Naive thymus-derived CD4-positive, alpha-beta T cell (primary cell): ENCODE measurements at regions not wholly inside any gene's neighbourhood (a gene's known extent, or its start where the extent isn't known, plus 50 kb on each side); places are given as distances from the start of the nearest gene placed in this dataset.

Experiments
- ATAC-seq: fragments of 150-1000 bp; cut with Tn5 transposase; 2 replicates; pipeline ENCODE4 v1.10.0; 2021; ENCODE audit warnings: mild to moderate bottlenecking, moderate library complexity
- CTCF ChIA-PET: fragments of 350-600 bp; sonication (Branson Sonifier 250); formaldehyde crosslinking; loops from one replicate; lab custom pipeline; 2021; ENCODE audit warnings: antibody characterized with exemption; lab: Charles Lee
- POLR2A ChIA-PET: fragments of 350-600 bp; sonication (Branson Sonifier 250); formaldehyde crosslinking; loops from one replicate; lab custom pipeline; 2021; ENCODE audit warnings: antibody characterized with exemption, inconsistent platforms; lab: Charles Lee
- DNase-seq, 9 donors: peaks; one replicate each; pipeline versions ENCODE4 v3.0.0 to v3.0.0-alpha.2; 2020 to 2022; ENCODE audit warnings: mixed read lengths in 1 of 9
- H3K27ac ChIP-seq: one replicate; pipeline ENCODE4 v1.7.0; 2013; ENCODE audit warnings: mild to moderate bottlenecking, low read depth, low read length, moderate library complexity
- H3K27me3 ChIP-seq, 2 donors: one replicate each; pipeline ENCODE4 v1.7.0; 2013; ENCODE audit warnings: low read length in 2 of 2, mild to moderate bottlenecking in 2 of 2, moderate library complexity in 2 of 2; ENCODE audit not compliant: control insufficient read depth in 2 of 2, insufficient read depth in 2 of 2
- H3K36me3 ChIP-seq, 3 experiments: 1 replicate in 2 of 3; 2 replicates in 1 of 3; pipeline ENCODE4 v1.7.0; 2013; ENCODE audit warnings: low read length in 3 of 3, mild to moderate bottlenecking in 3 of 3, moderate library complexity in 1 of 3; ENCODE audit not compliant: insufficient read depth in 3 of 3, control insufficient read depth in 2 of 3
- H3K4me1 ChIP-seq, 2 donors: one replicate each; pipeline ENCODE4 v1.7.0; 2013; ENCODE audit warnings: low read length in 2 of 2, mild to moderate bottlenecking in 2 of 2, moderate library complexity in 1 of 2; ENCODE audit not compliant: control insufficient read depth in 2 of 2, insufficient read depth in 2 of 2
- H3K4me3 ChIP-seq: 2 replicates; pipeline ENCODE4 v1.7.0; 2013; ENCODE audit warnings: mild to moderate bottlenecking, low read length
- H3K9me3 ChIP-seq, 3 experiments: 1 replicate in 2 of 3; 2 replicates in 1 of 3; pipeline ENCODE4 v1.7.0; 2013; ENCODE audit warnings: low read length in 3 of 3; ENCODE audit not compliant: control insufficient read depth in 2 of 3
- H3K27ac Mint-ChIP-seq, 9 donors: one replicate each; pipeline ENCODE4 v1.8.0; 2020 to 2022; ENCODE audit warnings: mixed read lengths in 9 of 9, mild to moderate bottlenecking in 8 of 9, moderate library complexity in 5 of 9, inconsistent platforms in 2 of 9
- H3K27me3 Mint-ChIP-seq, 5 donors: one replicate each; pipeline ENCODE4 v1.8.0; 2021 to 2022; ENCODE audit warnings: mixed read lengths in 5 of 5, mild to moderate bottlenecking in 1 of 5
- H3K36me3 Mint-ChIP-seq, 5 donors: one replicate each; pipeline ENCODE4 v1.8.0; 2020 to 2022; ENCODE audit warnings: mixed read lengths in 5 of 5, mild to moderate bottlenecking in 3 of 5, inconsistent platforms in 1 of 5
- H3K4me1 Mint-ChIP-seq, 7 donors: one replicate each; pipeline ENCODE4 v1.8.0; 2020 to 2022; ENCODE audit warnings: mixed read lengths in 7 of 7, mild to moderate bottlenecking in 3 of 7, inconsistent platforms in 1 of 7
- H3K4me3 Mint-ChIP-seq, 10 donors: one replicate each; pipeline ENCODE4 v1.8.0; 2020 to 2022; ENCODE audit warnings: mild to moderate bottlenecking in 10 of 10, mixed read lengths in 10 of 10, moderate library complexity in 6 of 10, inconsistent platforms in 2 of 10
- H3K9me3 Mint-ChIP-seq, 11 donors: one replicate each; pipeline ENCODE4 v1.8.0; 2020 to 2022; ENCODE audit warnings: mixed read lengths in 11 of 11, mild to moderate bottlenecking in 4 of 11, inconsistent platforms in 1 of 11, moderate library complexity in 1 of 11
- intact Hi-C, 2 donors: fragments of 100-400 bp; cut with micrococcal nuclease; formaldehyde crosslinking; loops; one replicate each; pipeline ENCODE4 v1.15.1; 2023

DNA sequence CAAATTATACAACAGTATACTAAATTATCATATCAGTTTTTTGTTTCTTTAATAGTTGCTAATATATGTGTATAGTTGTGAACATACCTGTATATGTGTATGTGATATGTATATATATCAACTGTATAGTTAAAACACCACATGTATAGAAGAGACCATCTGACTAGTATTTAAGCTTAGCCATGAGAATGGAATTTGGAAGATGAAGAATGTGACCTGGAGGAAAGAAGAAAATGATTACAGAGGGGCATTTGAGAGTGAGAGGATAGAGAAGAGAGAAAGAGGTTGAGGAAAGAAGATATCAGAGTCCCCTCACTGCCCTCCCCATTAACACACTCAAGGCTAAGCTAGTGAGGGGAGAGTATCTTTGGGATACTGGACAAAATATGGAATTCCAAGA, 335.9 kb downstream of the BCKDHB start:
- ChIA-PET POLR2A (no interaction called here), CTCF (no interaction called here)
- no peak overlapping the region for H3K27ac Mint-ChIP-seq
- Histone ChIP-seq H3K27me3 (no peaks in the 10 kb centered on the region), H3K27ac (no peak overlapping the region), H3K4me3 (no peak overlapping the region), H3K36me3 (no peaks in the 10 kb centered on the region), H3K4me1 (no peaks in the 10 kb centered on the region), H3K9me3 (no peaks in the 10 kb centered on the region)
- H3K36me3 Mint-ChIP-seq = no peaks in the 10 kb centered on the region
- ATAC-seq (no peak), DNase-seq (no peak)
- peaks cover 0 to 2% (median 0%) of the 10 kb centered on the region in 11 donors for H3K9me3 Mint-ChIP-seq
- H3K27me3 Mint-ChIP-seq = no peaks in the 10 kb centered on the region
- no peak overlapping the region for H3K4me3 Mint-ChIP-seq
- no peaks in the 10 kb centered on the region for H3K4me1 Mint-ChIP-seq
- intact Hi-C loops = no loop called here

DNA sequence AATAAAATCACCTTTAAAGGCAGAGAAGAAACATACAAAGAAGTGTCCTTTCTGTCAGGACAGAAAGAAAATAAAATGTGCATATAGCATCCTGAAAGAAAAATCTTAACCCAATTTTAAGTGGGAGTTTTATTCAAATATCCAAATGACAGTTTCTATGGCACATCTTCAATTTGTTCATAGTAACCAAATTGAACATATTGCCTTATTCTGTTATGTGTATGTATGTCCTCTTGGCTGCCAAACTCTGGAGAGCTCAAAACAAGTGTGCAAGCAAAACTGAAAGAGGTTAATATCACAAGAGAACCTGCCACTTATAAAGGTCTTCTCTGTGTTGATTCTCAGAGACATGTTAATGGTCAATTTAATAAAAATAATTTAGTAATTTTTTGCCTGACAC, 334.7 kb downstream of the BCKDHB start:
- no peak for ATAC-seq

DNA sequence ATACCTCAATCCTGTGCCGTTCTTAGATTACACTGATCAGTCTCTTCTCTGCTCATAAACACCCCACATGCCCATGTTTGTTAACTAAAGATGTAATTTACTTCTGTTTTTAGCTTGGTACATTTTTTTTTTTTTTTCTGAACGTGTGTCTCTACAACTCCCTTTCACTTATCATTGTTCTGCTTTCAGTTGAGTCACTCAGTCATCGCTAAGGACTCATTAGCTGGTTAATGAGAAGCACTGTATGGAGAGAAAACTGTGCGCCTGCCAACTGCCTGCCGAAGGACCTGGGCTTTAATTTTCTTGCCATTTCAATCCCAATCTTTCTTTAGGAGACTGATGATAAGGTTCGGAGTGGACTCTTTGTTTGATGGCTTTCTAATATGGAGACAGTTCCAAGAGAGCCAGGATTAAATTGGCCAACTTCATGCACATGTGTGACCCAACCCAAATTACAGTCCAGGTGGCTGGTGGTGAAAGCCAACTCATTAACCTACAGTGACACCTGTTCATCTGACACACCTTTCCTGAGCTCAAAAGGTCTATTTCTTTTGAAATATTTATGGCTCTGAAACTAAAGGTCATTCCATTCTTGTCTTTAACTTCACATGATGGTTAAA, 334.1 kb downstream of the BCKDHB start:
- Mint-ChIP-seq H3K9me3 (peaks cover 0 to 1% (median 0%) of the 10 kb centered on the region in 11 donors), H3K4me1 (no peaks in the 10 kb centered on the region)

More for the DNA sequence above, 334.7 kb downstream of the BCKDHB start:
- Histone ChIP-seq H3K36me3 (no peaks in the 10 kb centered on the region), H3K9me3 (no peaks in the 10 kb centered on the region), H3K27ac (no peak overlapping the region), H3K4me1 (no peaks in the 10 kb centered on the region), H3K4me3 (no peak overlapping the region), H3K27me3 (no peaks in the 10 kb centered on the region)
- intact Hi-C loops = loop anchor here in 1 of 2 donors (2.0 kb wide), 1 partner anchor 62 kb away; no protein-coding TSS in a partner anchor
- DNase-seq = no peak
- Mint-ChIP-seq H3K27ac (no peak overlapping the region), H3K27me3 (no peaks in the 10 kb centered on the region), H3K4me1 (no peaks in the 10 kb centered on the region), H3K4me3 (no peak overlapping the region), H3K36me3 (no peaks in the 10 kb centered on the region), H3K9me3 (peaks cover 0 to 1% (median 0%) of the 10 kb centered on the region in 11 donors)
- POLR2A ChIA-PET = no interaction called here
- CTCF ChIA-PET = no interaction called here

DNA sequence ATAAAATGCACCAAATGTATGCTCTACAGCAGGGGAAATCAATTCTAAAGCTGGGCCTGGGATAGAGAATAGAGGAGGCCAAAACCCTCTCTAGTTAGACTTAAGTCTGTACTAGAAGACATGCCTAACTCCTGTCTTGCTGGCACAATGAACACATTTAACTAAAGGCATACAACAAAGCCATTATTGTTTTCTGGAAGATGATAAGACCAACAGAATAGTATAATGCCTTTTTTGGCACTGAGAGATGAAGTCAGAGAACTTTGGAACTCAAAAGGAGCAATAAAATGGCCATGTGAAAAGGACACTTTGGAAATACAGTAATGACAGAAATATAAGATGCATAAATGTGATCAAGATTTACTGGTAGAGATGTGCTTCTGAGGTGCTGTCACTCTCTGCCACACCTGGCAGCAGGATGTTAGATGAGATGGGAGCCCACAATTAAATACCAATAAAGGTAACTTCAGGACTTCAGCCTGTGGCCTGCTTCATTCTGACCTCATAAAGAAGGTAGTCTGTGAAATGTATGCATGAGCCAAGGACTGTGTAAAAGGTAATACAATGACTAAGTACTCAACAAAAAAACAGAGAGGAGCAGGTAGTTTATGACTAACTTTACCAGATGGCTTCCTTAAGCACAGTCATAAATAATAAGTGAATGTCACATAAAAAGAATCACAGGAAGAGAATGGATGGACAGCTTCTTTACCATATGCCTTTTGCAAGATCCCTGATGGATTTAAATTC, 333.4 kb downstream of the BCKDHB start:
- no peaks in the 10 kb centered on the region for H3K4me1 ChIP-seq
- no peaks in the 10 kb centered on the region for H3K27me3 ChIP-seq
- no peak for DNase-seq
- no peaks in the 10 kb centered on the region for H3K36me3 ChIP-seq
- H3K9me3 ChIP-seq = no peaks in the 10 kb centered on the region
- ATAC-seq = no peak
- POLR2A ChIA-PET = no interaction called here
- H3K4me3 ChIP-seq = no peak overlapping the region
- H3K27me3 Mint-ChIP-seq = no peaks in the 10 kb centered on the region
- peaks cover 0 to 1% (median 0%) of the 10 kb centered on the region in 11 donors for H3K9me3 Mint-ChIP-seq
- intact Hi-C loops = loop anchor here in 1 of 2 donors (2.0 kb wide), 1 partner anchor 61 kb away; no protein-coding TSS in a partner anchor
- H3K27ac ChIP-seq = no peak overlapping the region
- H3K36me3 Mint-ChIP-seq = no peaks in the 10 kb centered on the region
- CTCF ChIA-PET = no interaction called here
- H3K27ac Mint-ChIP-seq = no peak overlapping the region
- no peaks in the 10 kb centered on the region for H3K4me1 Mint-ChIP-seq
- no peak overlapping the region for H3K4me3 Mint-ChIP-seq

More for the DNA sequence above, 334.1 kb downstream of the BCKDHB start:
- Histone ChIP-seq H3K27ac (no peak overlapping the region), H3K4me3 (no peak overlapping the region), H3K27me3 (no peaks in the 10 kb centered on the region), H3K9me3 (no peaks in the 10 kb centered on the region), H3K4me1 (no peaks in the 10 kb centered on the region), H3K36me3 (no peaks in the 10 kb centered on the region)
- intact Hi-C loops = loop anchor here in 1 of 2 donors (2.0 kb wide), 1 partner anchor 62 kb away; no protein-coding TSS in a partner anchor
- Mint-ChIP-seq H3K36me3 (no peaks in the 10 kb centered on the region), H3K27ac (no peak overlapping the region), H3K27me3 (no peaks in the 10 kb centered on the region), H3K4me3 (no peak overlapping the region)
- ATAC-seq (no peak), DNase-seq (no peak)
- ChIA-PET POLR2A (no interaction called here), CTCF (no interaction called here)

DNA sequence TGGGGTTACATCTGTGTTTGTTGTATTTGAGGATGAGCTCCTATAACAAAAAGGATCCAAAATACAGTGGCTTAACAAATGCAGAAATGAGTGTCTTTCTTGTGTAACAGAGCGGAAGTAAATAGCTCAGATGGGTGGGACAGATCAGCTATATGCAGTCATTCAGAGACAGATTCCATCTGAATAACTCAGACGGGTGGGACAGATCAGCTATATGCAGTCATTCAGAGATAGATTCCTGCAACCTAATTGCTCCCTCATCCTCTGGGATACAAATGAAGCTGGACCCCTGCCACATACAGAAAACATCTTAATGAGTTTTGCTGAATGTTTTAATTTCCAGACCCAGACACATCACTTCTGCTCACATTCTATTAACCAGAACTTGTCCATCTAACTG, 332.3 kb downstream of the BCKDHB start:
- ChIA-PET POLR2A (no interaction called here), CTCF (no interaction called here)
- Histone ChIP-seq H3K27me3 (no peaks in the 10 kb centered on the region), H3K4me1 (no peaks in the 10 kb centered on the region), H3K4me3 (no peak overlapping the region), H3K36me3 (no peaks in the 10 kb centered on the region), H3K9me3 (no peaks in the 10 kb centered on the region), H3K27ac (no peak overlapping the region)
- no peaks in the 10 kb centered on the region for H3K27me3 Mint-ChIP-seq
- intact Hi-C loops = no loop called here
- H3K27ac Mint-ChIP-seq = no peak overlapping the region
- H3K9me3 Mint-ChIP-seq = peaks cover 0 to 1% (median 0%) of the 10 kb centered on the region in 11 donors
- peaks cover 0 to 2% (median 0%) of the 10 kb centered on the region in 5 donors for H3K36me3 Mint-ChIP-seq
- H3K4me3 Mint-ChIP-seq = no peak overlapping the region
- H3K4me1 Mint-ChIP-seq = no peaks in the 10 kb centered on the region
- DNase-seq = no peak
- no peak for ATAC-seq

DNA sequence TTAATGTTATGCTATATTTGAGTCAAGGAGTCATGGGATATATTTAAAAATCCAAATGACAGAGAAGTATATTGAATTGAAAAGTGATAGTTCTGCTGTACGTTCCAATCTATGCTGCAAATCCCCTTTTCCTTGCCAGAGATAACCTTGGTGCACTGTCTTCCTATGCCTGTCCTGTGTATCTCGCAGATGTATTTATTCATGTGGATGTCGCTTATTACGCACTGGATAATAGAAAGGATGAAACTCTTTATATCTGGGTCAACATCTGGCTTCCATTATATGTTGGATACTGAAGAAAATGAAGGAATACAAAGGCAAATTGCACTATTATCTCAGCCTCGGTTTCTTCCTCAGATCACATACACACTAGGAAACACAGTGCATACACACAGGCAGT, 331.3 kb downstream of the BCKDHB start:
- H3K4me1 ChIP-seq = no peaks in the 10 kb centered on the region
- Mint-ChIP-seq H3K27ac (no peak overlapping the region), H3K27me3 (no peaks in the 10 kb centered on the region), H3K4me1 (no peaks in the 10 kb centered on the region), H3K36me3 (peaks cover 0 to 5% (median 0%) of the 10 kb centered on the region in 5 donors), H3K9me3 (peaks cover 0 to 3% (median 0%) of the 10 kb centered on the region in 11 donors), H3K4me3 (no peak overlapping the region)
- no peaks in the 10 kb centered on the region for H3K27me3 ChIP-seq
- H3K36me3 ChIP-seq = no peaks in the 10 kb centered on the region
- intact Hi-C loops = no loop called here
- ATAC-seq (no peak), DNase-seq (no peak)
- ChIA-PET CTCF (interaction anchor here (0.5 kb wide), 1 partner anchor 106 kb away, joined by 3 read pairs; no protein-coding TSS in a partner anchor), POLR2A (no interaction called here)
- H3K27ac ChIP-seq = no peak overlapping the region
- H3K9me3 ChIP-seq = no peaks in the 10 kb centered on the region
- no peak overlapping the region for H3K4me3 ChIP-seq
